PFSK-1 (cell line): ENCODE measurements at regions not wholly inside any gene's neighbourhood (a gene's known extent, or its start where the extent isn't known, plus 50 kb on each side); places are given as distances from the start of the nearest gene placed in this dataset.

Experiments
- FOXP2 ChIP-seq: optimal IDR thresholded peaks from 2 replicates; pipeline ENCODE3; 2011; ENCODE audit warnings: borderline replicate concordance, control low read depth, inconsistent platforms; ENCODE audit not compliant: insufficient read depth; ENCODE audit errors: extremely low read length, extremely low read depth
- POLR2AphosphoS5 ChIP-seq: IDR thresholded peaks from 2 replicates; pipeline ENCODE4 v1.6.1; 2012; ENCODE audit warnings: low read depth, mild to moderate bottlenecking, control low read depth, low read length, moderate library complexity
- SIN3A ChIP-seq: IDR thresholded peaks from 2 replicates; pipeline ENCODE4 v1.6.1; 2012; ENCODE audit warnings: mild to moderate bottlenecking, low read length, moderate library complexity, borderline replicate concordance; ENCODE audit not compliant: insufficient read depth
- TAF1 ChIP-seq: IDR thresholded peaks from 2 replicates; pipeline ENCODE4 v1.6.1; 2012; ENCODE audit warnings: low read length, control low read depth, borderline replicate concordance; ENCODE audit not compliant: insufficient read depth
- TF ChIP-seq, protein P1 (sequence below), 2 experiments: IDR thresholded peaks; 2 replicates each; pipeline versions ENCODE4 v1.6.1 to v1.8.0; 2011 to 2012; ENCODE audit warnings: low read depth in 2 of 2, low read length in 2 of 2, control low read depth in 1 of 2, inconsistent platforms in 1 of 2, mild to moderate bottlenecking in 1 of 2, moderate library complexity in 1 of 2; ENCODE audit not compliant: insufficient read depth in 1 of 2

- TF ChIP-seq TAF1 = no peak
- TF ChIP-seq POLR2AphosphoS5 = no peak
- TF ChIP-seq FOXP2 = no peak
- TF ChIP-seq SIN3A = no peak
- TF ChIP-seq, protein P1, sequence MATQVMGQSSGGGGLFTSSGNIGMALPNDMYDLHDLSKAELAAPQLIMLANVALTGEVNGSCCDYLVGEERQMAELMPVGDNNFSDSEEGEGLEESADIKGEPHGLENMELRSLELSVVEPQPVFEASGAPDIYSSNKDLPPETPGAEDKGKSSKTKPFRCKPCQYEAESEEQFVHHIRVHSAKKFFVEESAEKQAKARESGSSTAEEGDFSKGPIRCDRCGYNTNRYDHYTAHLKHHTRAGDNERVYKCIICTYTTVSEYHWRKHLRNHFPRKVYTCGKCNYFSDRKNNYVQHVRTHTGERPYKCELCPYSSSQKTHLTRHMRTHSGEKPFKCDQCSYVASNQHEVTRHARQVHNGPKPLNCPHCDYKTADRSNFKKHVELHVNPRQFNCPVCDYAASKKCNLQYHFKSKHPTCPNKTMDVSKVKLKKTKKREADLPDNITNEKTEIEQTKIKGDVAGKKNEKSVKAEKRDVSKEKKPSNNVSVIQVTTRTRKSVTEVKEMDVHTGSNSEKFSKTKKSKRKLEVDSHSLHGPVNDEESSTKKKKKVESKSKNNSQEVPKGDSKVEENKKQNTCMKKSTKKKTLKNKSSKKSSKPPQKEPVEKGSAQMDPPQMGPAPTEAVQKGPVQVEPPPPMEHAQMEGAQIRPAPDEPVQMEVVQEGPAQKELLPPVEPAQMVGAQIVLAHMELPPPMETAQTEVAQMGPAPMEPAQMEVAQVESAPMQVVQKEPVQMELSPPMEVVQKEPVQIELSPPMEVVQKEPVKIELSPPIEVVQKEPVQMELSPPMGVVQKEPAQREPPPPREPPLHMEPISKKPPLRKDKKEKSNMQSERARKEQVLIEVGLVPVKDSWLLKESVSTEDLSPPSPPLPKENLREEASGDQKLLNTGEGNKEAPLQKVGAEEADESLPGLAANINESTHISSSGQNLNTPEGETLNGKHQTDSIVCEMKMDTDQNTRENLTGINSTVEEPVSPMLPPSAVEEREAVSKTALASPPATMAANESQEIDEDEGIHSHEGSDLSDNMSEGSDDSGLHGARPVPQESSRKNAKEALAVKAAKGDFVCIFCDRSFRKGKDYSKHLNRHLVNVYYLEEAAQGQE (IDR thresholded peaks at IDR 0.05; ENCODE audit: insufficient read depth in 1 of 2, low read depth in 2 of 2, low read length in 2 of 2) = no peak
Measured at GRCh38 chr12:18998343-18999261, 130.9 kb upstream of the PLEKHA5 start.

DNA sequence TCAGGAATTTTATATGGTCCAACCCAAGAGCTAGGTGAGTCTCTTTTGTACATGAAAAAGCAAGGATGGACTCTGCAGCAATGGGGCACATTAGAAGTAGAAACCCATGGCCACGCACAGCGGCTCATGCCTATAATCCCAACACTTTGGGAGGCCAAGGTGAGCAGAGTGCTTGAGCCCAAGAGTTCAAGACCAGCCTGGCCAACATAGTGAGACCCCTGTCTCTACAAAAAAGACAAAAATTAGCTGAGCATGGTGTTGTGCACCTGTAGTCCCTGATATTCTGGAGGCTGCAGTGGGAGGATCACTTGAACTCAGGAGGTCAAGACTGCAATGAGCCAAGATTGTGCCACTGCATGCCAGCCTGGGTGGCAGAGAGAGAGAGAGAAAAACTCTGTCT is 128.7 kb upstream of the PLEKHA5 start:
- TF ChIP-seq, protein P1 (IDR thresholded peaks at IDR 0.05; ENCODE audit: insufficient read depth in 1 of 2, low read depth in 2 of 2, low read length in 2 of 2) = no peak
- no peak for TF ChIP-seq TAF1
- no peak for TF ChIP-seq SIN3A
- TF ChIP-seq FOXP2 = no peak
- no peak for TF ChIP-seq POLR2AphosphoS5

- TF ChIP-seq POLR2AphosphoS5 = no peak
- no peak for TF ChIP-seq SIN3A
- TF ChIP-seq TAF1 = no peak
- no peak for TF ChIP-seq FOXP2
- TF ChIP-seq, protein P1 (IDR thresholded peaks at IDR 0.05; ENCODE audit: insufficient read depth in 1 of 2, low read depth in 2 of 2, low read length in 2 of 2) = no peak
Measured at GRCh38 chr12:19002216-19002615, 127.3 kb upstream of the PLEKHA5 start.

GRCh38 chr12:19003141-19003540 is 126.4 kb upstream of the PLEKHA5 start:
- TF ChIP-seq, protein P1 (IDR thresholded peaks at IDR 0.05; ENCODE audit: insufficient read depth in 1 of 2, low read depth in 2 of 2, low read length in 2 of 2) = no peak

GRCh38 chr12:19003987-19004619 is 125.4 kb upstream of the PLEKHA5 start:
- TF ChIP-seq FOXP2 = no peak
- no peak for TF ChIP-seq TAF1
- no peak for TF ChIP-seq SIN3A
- TF ChIP-seq, protein P1 (IDR thresholded peaks at IDR 0.05; ENCODE audit: insufficient read depth in 1 of 2, low read depth in 2 of 2, low read length in 2 of 2) = no peak
- no peak for TF ChIP-seq POLR2AphosphoS5
